ENCODE measurements at regions not wholly inside any gene's neighbourhood (a gene's known extent, or its start where the extent isn't known, plus 50 kb on each side); places are given as distances from the start of the nearest gene placed in this dataset.

GRCh38 chr4:149175549-149175948 is 640.1 kb downstream of the IQCM start:
- no peak overlapping the region for H3K4me3 ChIP-seq
- peak; percentile 17 for ATAC-seq
- no peaks in the 10 kb centered on the region for H3K27me3 ChIP-seq
- peaks cover 0 to 2% of the 10 kb centered on the region in 2 donors for H3K9me3 ChIP-seq
- no peaks in the 10 kb centered on the region for H3K4me1 ChIP-seq
- TF ChIP-seq, protein P1, sequence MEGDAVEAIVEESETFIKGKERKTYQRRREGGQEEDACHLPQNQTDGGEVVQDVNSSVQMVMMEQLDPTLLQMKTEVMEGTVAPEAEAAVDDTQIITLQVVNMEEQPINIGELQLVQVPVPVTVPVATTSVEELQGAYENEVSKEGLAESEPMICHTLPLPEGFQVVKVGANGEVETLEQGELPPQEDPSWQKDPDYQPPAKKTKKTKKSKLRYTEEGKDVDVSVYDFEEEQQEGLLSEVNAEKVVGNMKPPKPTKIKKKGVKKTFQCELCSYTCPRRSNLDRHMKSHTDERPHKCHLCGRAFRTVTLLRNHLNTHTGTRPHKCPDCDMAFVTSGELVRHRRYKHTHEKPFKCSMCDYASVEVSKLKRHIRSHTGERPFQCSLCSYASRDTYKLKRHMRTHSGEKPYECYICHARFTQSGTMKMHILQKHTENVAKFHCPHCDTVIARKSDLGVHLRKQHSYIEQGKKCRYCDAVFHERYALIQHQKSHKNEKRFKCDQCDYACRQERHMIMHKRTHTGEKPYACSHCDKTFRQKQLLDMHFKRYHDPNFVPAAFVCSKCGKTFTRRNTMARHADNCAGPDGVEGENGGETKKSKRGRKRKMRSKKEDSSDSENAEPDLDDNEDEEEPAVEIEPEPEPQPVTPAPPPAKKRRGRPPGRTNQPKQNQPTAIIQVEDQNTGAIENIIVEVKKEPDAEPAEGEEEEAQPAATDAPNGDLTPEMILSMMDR (IDR thresholded peaks at IDR 0.05) = no peak
- no peak overlapping the region for H3K27ac ChIP-seq
- intact Hi-C loops (cut with DNase I) = no loop called here
- H3K36me3 ChIP-seq = no peaks in the 10 kb centered on the region
- no peak for DNase-seq

GRCh38 chr4:149173241-149174013 is 642.2 kb downstream of the IQCM start:
- Histone ChIP-seq H3K27ac (no peak overlapping the region), H3K36me3 (no peaks in the 10 kb centered on the region), H3K4me3 (no peak overlapping the region), H3K4me1 (no peaks in the 10 kb centered on the region), H3K9me3 (peaks cover 0 to 2% of the 10 kb centered on the region in 2 donors), H3K27me3 (no peaks in the 10 kb centered on the region)
- DNase-seq = no peak
- no peak for ATAC-seq
- intact Hi-C loops (cut with DNase I) = no loop called here
- TF ChIP-seq, protein P1 (IDR thresholded peaks at IDR 0.05) = no peak

- ATAC-seq (no peak), DNase-seq (no peak)
- Histone ChIP-seq H3K4me3 (no peak overlapping the region), H3K9me3 (no peaks in the 10 kb centered on the region), H3K36me3 (no peaks in the 10 kb centered on the region), H3K27me3 (no peaks in the 10 kb centered on the region), H3K27ac (no peak overlapping the region), H3K4me1 (no peaks in the 10 kb centered on the region)
- TF ChIP-seq, protein P1 (IDR thresholded peaks at IDR 0.05) = no peak
- intact Hi-C loops (cut with DNase I) = no loop called here
Observed at GRCh38 chr4:149168645-149169044, 647.0 kb downstream of the IQCM start.

DNA sequence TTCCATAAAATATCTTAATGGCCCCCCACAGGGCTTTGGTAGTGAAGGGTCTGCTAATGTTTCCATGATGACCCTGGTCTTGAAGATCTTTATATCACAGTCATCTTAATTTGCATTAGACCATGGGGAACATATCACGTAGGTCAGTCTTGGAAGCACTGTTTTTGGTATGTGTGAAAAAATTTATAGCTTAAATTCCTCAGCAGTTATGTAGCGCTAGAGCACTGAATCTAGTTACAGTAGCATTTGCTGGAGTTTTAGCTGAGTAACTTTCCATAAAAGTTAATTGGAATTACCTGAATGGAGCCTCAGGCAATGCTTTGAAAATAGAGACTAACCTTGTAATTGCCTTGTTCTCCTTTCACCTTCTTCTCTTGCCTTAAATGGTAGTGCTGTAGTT is 648.8 kb downstream of the IQCM start:
- TF ChIP-seq, protein P1 (IDR thresholded peaks at IDR 0.05) = no peak
- Histone ChIP-seq H3K27me3 (no peaks in the 10 kb centered on the region), H3K4me3 (no peak overlapping the region), H3K9me3 (no peaks in the 10 kb centered on the region), H3K4me1 (no peaks in the 10 kb centered on the region), H3K27ac (no peak overlapping the region), H3K36me3 (no peaks in the 10 kb centered on the region)
- ATAC-seq = no peak
- no peak for DNase-seq
- intact Hi-C loops (cut with DNase I) = no loop called here

DNA sequence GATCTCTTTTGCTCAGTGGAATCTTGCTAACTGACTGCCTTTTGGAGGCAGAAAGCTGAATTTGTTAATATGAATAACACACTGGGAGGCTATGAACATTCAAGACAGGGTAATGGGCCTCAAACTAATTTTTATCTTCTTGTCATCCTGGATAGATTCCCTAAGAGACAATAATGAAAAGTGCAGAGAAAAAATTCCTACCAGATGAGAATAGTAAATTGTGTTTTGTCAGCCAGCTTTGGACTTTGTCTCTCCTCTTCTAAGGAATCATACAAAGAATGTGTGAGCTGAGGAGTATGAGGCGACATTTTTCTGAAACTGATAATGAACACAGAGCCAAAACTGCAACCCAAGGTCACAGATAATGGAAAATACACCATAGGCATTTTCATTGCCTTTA is 649.3 kb downstream of the IQCM start:
- intact Hi-C loops (cut with DNase I) = no loop called here
- H3K9me3 ChIP-seq = no peaks in the 10 kb centered on the region
- no peak overlapping the region for H3K4me3 ChIP-seq
- no peaks in the 10 kb centered on the region for H3K27me3 ChIP-seq
- DNase-seq (no peak), ATAC-seq (no peak)
- no peaks in the 10 kb centered on the region for H3K4me1 ChIP-seq
- TF ChIP-seq, protein P1 (IDR thresholded peaks at IDR 0.05) = no peak
- H3K27ac ChIP-seq = no peak overlapping the region
- H3K36me3 ChIP-seq = no peaks in the 10 kb centered on the region
